Liver (tissue), 3 donors: ENCODE measurements at regions not wholly inside any gene's neighbourhood (a gene's known extent, or its start where the extent isn't known, plus 50 kb on each side); places are given as distances from the start of the nearest gene placed in this dataset.

Experiments
- JUND ChIP-seq, 2 donors: IDR thresholded peaks; 2 replicates each; pipeline ENCODE4 v1.6.1; 2016; ENCODE audit warnings: antibody characterized with exemption in 2 of 2
- SP1 ChIP-seq: IDR thresholded peaks from 2 replicates; pipeline ENCODE4 v1.6.1; 2018; ENCODE audit warnings: antibody characterized with exemption, mild to moderate bottlenecking
- TAF1 ChIP-seq: conservative IDR thresholded peaks from 2 replicates; pipeline ENCODE4 v1.6.1; 2016; ENCODE audit warnings: antibody characterized with exemption, mild to moderate bottlenecking
- TF ChIP-seq, protein P1 (sequence below): fragments of 150-350 bp; IDR thresholded peaks from 2 replicates; pipeline ENCODE4 v1.5.1; 2017; ENCODE audit warnings: improper control_type of control experiment, low read depth, low read length; ENCODE audit not compliant: missing input control
- TF ChIP-seq, protein P2 (sequence below): IDR thresholded peaks from 2 replicates; pipeline ENCODE4 v1.6.1; 2016; ENCODE audit warnings: antibody characterized with exemption, mild to moderate bottlenecking
- TF ChIP-seq, protein P3 (sequence below): IDR thresholded peaks from 2 replicates; pipeline ENCODE4 v1.6.1; 2016; ENCODE audit warnings: antibody characterized with exemption
- donor health status: healthy.
- donor health status: healthy.

DNA sequence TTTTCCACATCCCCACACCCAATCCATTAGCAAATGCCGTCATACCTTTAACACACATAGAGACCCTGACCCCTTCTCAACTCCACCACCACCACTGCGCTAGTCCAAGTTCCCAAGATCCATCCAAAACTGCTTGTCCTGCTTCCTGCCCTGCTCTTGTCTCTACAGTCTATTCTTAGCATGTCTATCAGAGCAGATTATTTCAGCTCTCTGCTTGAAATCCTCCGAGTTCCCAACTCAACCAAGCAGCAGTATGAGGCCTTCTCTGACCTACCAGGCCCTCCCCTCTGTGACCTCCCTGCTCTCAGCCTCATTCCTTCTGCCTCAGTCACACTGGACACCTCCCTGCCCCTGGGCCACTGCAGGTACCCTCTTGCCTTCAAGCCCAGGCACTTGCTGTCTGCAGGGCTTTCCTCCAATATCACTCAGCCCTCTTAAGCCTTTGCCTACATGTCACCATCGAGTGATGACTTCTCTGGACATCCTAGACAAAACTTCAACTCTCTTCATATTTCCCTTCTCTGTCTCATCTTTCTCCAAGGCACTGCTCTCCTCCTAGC, 134.6 kb downstream of the SPATA19 start:
- TF ChIP-seq, protein P1, sequence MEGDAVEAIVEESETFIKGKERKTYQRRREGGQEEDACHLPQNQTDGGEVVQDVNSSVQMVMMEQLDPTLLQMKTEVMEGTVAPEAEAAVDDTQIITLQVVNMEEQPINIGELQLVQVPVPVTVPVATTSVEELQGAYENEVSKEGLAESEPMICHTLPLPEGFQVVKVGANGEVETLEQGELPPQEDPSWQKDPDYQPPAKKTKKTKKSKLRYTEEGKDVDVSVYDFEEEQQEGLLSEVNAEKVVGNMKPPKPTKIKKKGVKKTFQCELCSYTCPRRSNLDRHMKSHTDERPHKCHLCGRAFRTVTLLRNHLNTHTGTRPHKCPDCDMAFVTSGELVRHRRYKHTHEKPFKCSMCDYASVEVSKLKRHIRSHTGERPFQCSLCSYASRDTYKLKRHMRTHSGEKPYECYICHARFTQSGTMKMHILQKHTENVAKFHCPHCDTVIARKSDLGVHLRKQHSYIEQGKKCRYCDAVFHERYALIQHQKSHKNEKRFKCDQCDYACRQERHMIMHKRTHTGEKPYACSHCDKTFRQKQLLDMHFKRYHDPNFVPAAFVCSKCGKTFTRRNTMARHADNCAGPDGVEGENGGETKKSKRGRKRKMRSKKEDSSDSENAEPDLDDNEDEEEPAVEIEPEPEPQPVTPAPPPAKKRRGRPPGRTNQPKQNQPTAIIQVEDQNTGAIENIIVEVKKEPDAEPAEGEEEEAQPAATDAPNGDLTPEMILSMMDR, result no peak
- TF ChIP-seq JUND (IDR thresholded peaks at IDR 0.05) (no peak), SP1 (no peak), TAF1 (no peak)
- TF ChIP-seq, protein P2, sequence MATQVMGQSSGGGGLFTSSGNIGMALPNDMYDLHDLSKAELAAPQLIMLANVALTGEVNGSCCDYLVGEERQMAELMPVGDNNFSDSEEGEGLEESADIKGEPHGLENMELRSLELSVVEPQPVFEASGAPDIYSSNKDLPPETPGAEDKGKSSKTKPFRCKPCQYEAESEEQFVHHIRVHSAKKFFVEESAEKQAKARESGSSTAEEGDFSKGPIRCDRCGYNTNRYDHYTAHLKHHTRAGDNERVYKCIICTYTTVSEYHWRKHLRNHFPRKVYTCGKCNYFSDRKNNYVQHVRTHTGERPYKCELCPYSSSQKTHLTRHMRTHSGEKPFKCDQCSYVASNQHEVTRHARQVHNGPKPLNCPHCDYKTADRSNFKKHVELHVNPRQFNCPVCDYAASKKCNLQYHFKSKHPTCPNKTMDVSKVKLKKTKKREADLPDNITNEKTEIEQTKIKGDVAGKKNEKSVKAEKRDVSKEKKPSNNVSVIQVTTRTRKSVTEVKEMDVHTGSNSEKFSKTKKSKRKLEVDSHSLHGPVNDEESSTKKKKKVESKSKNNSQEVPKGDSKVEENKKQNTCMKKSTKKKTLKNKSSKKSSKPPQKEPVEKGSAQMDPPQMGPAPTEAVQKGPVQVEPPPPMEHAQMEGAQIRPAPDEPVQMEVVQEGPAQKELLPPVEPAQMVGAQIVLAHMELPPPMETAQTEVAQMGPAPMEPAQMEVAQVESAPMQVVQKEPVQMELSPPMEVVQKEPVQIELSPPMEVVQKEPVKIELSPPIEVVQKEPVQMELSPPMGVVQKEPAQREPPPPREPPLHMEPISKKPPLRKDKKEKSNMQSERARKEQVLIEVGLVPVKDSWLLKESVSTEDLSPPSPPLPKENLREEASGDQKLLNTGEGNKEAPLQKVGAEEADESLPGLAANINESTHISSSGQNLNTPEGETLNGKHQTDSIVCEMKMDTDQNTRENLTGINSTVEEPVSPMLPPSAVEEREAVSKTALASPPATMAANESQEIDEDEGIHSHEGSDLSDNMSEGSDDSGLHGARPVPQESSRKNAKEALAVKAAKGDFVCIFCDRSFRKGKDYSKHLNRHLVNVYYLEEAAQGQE, result no peak
- TF ChIP-seq, protein P3, sequence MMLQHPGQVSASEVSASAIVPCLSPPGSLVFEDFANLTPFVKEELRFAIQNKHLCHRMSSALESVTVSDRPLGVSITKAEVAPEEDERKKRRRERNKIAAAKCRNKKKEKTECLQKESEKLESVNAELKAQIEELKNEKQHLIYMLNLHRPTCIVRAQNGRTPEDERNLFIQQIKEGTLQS, result no peak
